GM12872 (cell line): ENCODE measurements at regions not wholly inside any gene's neighbourhood (a gene's known extent, or its start where the extent isn't known, plus 50 kb on each side); places are given as distances from the start of the nearest gene placed in this dataset.

Experiments used
- TF ChIP-seq, protein P1 (sequence below): IDR thresholded peaks from 3 replicates; pipeline ENCODE4 v1.5.1; 2011; ENCODE audit warnings: low read depth, mild to moderate bottlenecking, low read length, moderate library complexity; ENCODE audit not compliant: insufficient read depth

- TF ChIP-seq, protein P1, sequence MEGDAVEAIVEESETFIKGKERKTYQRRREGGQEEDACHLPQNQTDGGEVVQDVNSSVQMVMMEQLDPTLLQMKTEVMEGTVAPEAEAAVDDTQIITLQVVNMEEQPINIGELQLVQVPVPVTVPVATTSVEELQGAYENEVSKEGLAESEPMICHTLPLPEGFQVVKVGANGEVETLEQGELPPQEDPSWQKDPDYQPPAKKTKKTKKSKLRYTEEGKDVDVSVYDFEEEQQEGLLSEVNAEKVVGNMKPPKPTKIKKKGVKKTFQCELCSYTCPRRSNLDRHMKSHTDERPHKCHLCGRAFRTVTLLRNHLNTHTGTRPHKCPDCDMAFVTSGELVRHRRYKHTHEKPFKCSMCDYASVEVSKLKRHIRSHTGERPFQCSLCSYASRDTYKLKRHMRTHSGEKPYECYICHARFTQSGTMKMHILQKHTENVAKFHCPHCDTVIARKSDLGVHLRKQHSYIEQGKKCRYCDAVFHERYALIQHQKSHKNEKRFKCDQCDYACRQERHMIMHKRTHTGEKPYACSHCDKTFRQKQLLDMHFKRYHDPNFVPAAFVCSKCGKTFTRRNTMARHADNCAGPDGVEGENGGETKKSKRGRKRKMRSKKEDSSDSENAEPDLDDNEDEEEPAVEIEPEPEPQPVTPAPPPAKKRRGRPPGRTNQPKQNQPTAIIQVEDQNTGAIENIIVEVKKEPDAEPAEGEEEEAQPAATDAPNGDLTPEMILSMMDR = no peak
These were observed 107.7 kb upstream of the PLSCR5 start for GRCh38 chr3:146712806-146713205.

- TF ChIP-seq, protein P1 = no peak
These were observed 104.8 kb upstream of the PLSCR5 start for GRCh38 chr3:146709969-146710368.

DNA sequence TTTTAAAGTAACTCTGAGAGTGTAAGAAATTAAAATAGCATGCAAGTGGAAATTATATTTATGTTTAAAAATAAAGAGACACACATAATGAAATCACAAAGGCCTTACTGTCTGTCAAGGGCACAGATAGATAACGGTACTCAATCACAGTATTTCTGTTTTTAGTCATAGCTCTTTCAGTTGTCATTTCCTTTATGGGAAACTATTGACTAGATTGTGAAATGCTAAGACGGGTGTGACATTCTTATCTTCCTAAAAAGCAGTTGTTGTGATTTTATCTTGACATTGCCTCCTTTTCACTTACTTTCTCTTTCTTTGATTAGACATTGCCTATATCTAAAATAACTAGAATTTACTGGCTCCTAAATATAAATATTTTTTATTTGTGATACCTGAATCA, 100.1 kb upstream of the PLSCR5 start:
- TF ChIP-seq, protein P1 = no peak

GRCh38 chr3:146702237-146702636, 97.1 kb upstream of the PLSCR5 start:
- TF ChIP-seq, protein P1 = no peak

- TF ChIP-seq, protein P1 = no peak
These were observed 96.1 kb upstream of the PLSCR5 start for GRCh38 chr3:146701246-146701645.

DNA sequence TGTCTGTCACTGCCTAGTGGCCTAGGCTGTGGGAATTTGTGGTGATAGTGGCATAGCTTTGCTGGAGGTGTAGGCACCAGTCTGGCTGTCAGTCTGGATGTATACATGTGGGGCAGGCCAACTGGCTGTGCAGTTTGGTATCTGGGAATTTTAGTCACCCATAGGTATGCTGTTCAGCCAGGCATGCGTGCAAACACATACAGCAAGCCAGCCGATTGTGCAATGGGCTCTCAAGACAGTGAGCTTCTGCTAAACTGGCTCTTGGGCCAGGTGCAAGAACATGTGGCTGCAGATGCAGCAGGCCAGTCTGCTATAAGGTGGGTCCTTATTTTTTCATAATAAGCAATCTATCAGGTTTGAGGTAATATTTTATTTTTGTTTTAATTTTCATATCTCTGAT, 87.1 kb upstream of the PLSCR5 start:
- TF ChIP-seq, protein P1 = no peak

- TF ChIP-seq, protein P1 = no peak
These were observed 80.1 kb upstream of the PLSCR5 start for GRCh38 chr3:146685050-146685814.
